Mesodermal cell (in vitro differentiated cells): ENCODE measurements at regions not wholly inside any gene's neighbourhood (a gene's known extent, or its start where the extent isn't known, plus 50 kb on each side); places are given as distances from the start of the nearest gene placed in this dataset.
A peak's percentile ranks its signal among the peaks of the same experiment; 100 is the strongest.

Experiments used
- H3K27ac ChIP-seq: 2 replicates; pipeline ENCODE4 v1.7.0; 2013; ENCODE audit warnings: mild to moderate bottlenecking, low read depth, low read length, moderate library complexity; ENCODE audit not compliant: severe bottlenecking
- H3K36me3 ChIP-seq: 2 replicates; pipeline ENCODE4 v1.7.1; 2013; ENCODE audit warnings: mild to moderate bottlenecking, low read length, moderate library complexity; ENCODE audit not compliant: control insufficient read depth, insufficient read depth
- H3K4me1 ChIP-seq: one replicate; pipeline ENCODE4 v1.7.1; 2013; ENCODE audit warnings: mild to moderate bottlenecking, low read length; ENCODE audit not compliant: insufficient read depth, control insufficient read depth, poor library complexity, severe bottlenecking
- H3K4me3 ChIP-seq: 2 replicates; pipeline ENCODE4 v1.7.0; 2013; ENCODE audit warnings: low read length, control low read depth, mild to moderate bottlenecking; ENCODE audit not compliant: insufficient read depth, poor library complexity, severe bottlenecking; ENCODE audit errors: extremely low read depth
- H3K9me3 ChIP-seq: 2 replicates; pipeline ENCODE4 v1.7.1; 2013; ENCODE audit warnings: mild to moderate bottlenecking, low read length, moderate library complexity; ENCODE audit not compliant: control insufficient read depth
- WGBS, 2 experiments: methylation state at CpG; one replicate each; pipeline ENCODE4 v1.1.5; 2013; ENCODE audit warnings: missing lambda C conversion rate in 2 of 2; ENCODE audit not compliant: insufficient coverage in 2 of 2; 5-methylcytosine and 5-hydroxymethylcytosine counted together

DNA sequence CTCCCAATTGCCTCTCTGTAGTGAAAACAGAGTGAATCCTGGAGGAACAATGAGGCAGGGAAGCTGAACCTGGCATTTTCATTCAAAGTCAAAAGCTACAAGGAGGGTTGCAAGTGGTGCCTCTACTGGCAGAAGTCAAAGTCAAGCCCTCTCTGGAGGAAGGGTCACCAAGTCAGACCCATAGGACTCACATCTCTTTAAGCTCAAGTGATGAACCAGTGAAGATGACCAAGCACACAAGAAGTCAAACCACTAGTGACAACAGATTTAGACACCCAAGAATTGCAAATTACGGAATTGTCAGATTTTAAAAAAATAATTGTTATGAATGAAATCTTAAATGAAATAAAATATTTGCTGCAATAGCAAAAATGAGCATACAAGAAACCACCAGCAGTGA, 81.1 kb upstream of the ATP1B1 start:
- H3K4me1 ChIP-seq, result no peaks in the 10 kb centered on the region
- no CpG with 5 or more reads among the region's 1 CpG for WGBS, 2 experiments
- no peak overlapping the region for H3K27ac ChIP-seq
- no peaks in the 10 kb centered on the region for H3K9me3 ChIP-seq
- no peaks in the 10 kb centered on the region for H3K36me3 ChIP-seq
- H3K4me3 ChIP-seq, result no peak overlapping the region

DNA sequence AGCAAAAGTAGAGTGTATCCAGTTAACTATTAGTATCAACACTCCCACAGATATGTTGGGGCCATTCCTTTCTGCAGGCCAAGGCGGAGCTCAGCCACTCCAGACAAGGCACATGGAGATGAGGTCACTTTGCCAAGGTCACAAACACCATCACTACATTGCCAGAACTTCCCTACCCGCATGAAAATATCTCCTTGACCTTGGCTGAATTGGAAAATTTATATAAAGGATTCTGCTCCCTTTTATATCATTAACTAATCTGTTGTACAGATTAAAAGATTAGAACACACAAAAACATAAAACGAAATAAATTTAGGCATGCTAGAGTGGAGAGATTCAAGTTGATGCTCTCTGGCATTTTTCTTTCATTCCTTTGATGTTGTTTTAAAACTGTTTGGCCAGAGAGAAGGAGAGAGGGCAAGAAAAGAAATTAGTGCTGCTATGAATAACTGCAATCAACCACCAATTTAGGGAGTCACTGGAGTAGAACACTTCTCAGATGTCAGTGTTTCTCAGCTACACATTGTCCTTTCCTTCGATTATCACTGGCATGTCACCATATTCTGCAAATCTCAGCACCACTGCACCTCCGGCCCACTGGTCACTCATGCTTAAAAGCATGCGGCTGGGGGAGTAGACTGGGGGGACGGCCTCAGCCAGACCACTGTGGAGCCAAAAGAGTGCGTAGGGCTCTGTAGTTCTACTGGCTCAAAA, 78.7 kb upstream of the ATP1B1 start:
- Histone ChIP-seq H3K4me1 (no peaks in the 10 kb centered on the region), H3K27ac (peak overlapping the region; percentile 47), H3K9me3 (no peaks in the 10 kb centered on the region), H3K4me3 (no peak overlapping the region), H3K36me3 (no peaks in the 10 kb centered on the region)
- WGBS, 2 experiments, result 86 to 93% methylated on average over 2 to 5 of the region's 8 CpGs

DNA sequence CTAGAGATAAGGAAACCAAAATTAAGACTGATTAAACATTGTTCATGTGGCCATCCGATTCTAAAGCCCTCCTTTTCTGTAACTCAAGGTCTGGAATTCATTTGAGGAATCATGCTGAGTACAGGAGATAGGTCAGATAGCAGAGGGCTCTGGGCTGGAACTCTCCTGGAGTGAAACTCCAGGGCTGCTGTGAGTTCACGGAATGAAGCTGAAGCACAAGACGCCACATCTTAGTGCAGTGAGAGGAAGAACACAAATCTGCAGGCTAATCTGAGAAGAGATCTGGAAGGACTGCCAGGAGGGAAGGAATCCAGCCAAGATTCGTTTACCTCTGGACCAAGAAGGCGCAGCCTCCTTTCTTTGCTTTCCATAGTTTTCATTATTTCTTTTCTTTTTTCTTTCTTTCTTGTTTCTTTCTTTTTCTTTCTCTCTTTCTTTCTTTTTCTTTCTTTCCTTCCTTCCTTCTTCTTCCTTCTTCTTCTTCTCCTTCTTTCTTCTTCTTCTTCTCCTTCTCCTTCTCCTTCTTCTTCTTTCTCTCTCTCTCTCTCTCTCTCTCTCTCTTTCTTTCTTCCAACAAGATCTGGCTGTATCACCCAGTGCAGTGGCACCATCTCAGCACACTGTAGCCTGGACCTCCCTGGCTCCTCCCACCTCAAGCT, 74.8 kb upstream of the ATP1B1 start:
- 57 to 65% methylated on average over 4 to 5 of the region's 5 CpGs for WGBS, 2 experiments
- Histone ChIP-seq H3K9me3 (no peaks in the 10 kb centered on the region), H3K4me3 (no peak overlapping the region), H3K4me1 (no peaks in the 10 kb centered on the region), H3K27ac (no peak overlapping the region), H3K36me3 (no peaks in the 10 kb centered on the region)

DNA sequence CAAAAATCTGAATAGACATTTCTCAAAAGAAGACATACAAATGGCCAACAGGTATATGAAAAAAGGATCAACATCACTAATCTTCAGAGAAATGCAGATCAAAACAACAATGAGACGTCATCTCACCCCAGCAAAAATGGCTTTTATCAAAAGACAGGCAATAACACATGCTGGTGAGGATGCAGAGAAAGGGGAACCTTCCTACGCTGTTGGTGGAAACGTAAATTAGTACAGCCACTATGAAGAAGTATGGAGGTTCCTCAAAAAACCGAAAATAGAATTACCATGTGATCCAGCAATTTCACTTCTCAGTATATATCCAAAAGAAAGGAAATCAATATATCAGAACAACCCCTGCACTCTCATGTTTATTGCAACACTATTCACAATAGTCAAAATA, 65.1 kb upstream of the ATP1B1 start:
- WGBS, 2 experiments, result 67 to 92% methylated on average over 1 to 2 of the region's 4 CpGs
- no peak overlapping the region for H3K4me3 ChIP-seq
- no peaks in the 10 kb centered on the region for H3K36me3 ChIP-seq
- no peaks in the 10 kb centered on the region for H3K4me1 ChIP-seq
- no peaks in the 10 kb centered on the region for H3K9me3 ChIP-seq
- no peak overlapping the region for H3K27ac ChIP-seq

DNA sequence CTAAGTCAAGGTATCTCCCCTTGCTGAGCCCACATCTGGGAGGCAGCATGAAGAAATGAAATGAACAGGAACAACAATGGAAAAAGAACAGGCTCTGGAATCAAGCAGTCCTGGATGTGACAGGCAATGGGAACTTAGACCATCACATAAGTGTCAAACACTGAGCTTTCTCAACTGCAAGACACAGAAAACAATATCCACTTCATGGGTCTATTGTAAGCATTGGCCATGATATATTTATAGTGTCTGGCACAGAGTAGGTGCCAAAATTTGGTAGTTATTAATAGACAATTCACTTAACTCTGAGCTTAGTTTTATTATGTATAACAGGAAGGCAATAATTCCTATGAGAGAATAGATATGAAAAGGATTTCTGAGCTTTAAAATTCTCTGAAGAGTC, 64.1 kb upstream of the ATP1B1 start:
- Histone ChIP-seq H3K4me3 (no peak overlapping the region), H3K4me1 (no peaks in the 10 kb centered on the region), H3K9me3 (no peaks in the 10 kb centered on the region), H3K27ac (no peak overlapping the region), H3K36me3 (no peaks in the 10 kb centered on the region)

DNA sequence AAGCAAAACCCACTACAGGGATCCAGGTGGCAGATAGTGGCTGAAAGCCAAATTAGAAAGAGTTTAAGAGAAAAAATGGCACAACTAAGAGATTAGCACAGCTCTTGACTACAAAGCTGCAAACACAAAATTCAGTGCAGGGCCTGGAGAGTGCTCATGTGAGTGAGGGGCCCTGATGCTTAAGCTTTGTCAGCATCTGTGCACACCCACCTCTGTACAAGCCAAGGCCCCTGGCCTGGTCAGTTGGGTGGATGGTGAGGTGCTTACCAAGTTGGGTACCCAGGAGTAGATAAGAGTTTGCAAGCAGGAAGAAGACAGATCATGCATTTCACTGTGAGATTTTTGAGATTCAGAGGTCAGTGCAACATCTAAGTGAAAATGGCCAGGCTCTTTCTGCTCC, 62.7 kb upstream of the ATP1B1 start:
- Histone ChIP-seq H3K4me3 (no peak overlapping the region), H3K36me3 (no peaks in the 10 kb centered on the region), H3K27ac (no peak overlapping the region), H3K9me3 (no peaks in the 10 kb centered on the region), H3K4me1 (no peaks in the 10 kb centered on the region)

DNA sequence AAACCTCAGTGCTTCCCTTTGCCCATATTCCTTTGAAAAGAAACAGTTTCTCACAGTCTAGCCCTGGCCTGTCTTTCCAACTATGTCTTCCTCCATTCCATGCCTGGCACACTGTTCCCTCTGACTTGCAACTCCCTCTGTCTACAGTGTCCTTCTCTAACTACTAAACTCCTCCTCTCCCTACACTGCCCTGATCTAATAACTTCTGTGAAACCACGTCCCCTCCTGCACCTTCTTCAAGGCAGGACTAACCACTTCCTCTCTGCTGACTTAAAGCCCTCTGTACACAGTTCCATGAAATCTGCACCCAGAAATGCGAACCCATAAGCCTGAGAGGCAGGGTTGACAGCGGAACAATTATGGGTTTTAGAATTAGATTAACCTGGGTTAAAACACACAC, 62.2 kb upstream of the ATP1B1 start:
- no peaks in the 10 kb centered on the region for H3K9me3 ChIP-seq
- no peak overlapping the region for H3K27ac ChIP-seq
- 50 to 100% methylated on average over 1 of the region's 3 CpGs for WGBS, 2 experiments
- no peaks in the 10 kb centered on the region for H3K36me3 ChIP-seq
- H3K4me1 ChIP-seq, result no peaks in the 10 kb centered on the region
- no peak overlapping the region for H3K4me3 ChIP-seq

DNA sequence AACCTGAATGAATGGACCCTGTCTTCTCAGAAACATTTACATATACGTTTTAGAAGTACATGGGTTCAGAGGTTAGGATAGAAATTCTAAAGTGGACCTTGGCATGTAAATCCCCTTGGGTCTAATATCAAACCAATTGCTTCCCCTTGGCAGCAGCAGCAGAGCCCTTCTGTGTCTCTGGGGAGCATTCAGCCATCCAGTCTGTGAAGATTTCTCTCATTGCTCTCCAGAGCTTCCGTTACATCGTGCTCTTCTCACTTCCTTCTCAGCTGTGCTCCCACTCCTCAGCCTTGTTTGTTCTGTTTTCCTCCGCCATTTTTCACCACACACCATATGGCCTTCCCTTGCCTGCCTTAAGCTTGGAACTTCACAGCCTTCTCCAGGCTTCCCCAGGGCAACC, 61.5 kb upstream of the ATP1B1 start:
- H3K9me3 ChIP-seq, result no peaks in the 10 kb centered on the region
- H3K27ac ChIP-seq, result no peak overlapping the region
- WGBS, 2 experiments, result 82 to 86% methylated on average over 3 of the region's 4 CpGs
- no peaks in the 10 kb centered on the region for H3K4me1 ChIP-seq
- no peak overlapping the region for H3K4me3 ChIP-seq
- no peaks in the 10 kb centered on the region for H3K36me3 ChIP-seq

DNA sequence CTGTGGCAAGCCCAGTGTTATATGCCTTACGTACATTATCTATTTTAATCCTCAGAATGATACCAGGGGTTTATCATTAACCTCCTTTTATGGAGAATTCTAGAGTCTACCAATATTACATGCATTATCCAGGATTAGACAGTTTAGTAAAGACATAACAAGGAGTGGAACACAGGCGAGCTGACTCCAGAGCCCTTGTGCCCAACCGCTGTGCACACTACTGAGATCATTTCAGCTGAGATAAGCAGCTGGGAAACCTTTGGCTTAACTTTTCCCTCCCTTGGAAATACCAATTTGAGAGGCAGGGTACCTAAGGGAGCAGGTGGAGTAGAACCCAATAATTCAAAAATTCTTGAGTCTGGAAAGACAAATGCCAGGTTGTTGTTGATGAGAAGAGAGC, 59.8 kb upstream of the ATP1B1 start:
- 79 to 95% methylated on average over 2 to 3 of the region's 3 CpGs for WGBS, 2 experiments

DNA sequence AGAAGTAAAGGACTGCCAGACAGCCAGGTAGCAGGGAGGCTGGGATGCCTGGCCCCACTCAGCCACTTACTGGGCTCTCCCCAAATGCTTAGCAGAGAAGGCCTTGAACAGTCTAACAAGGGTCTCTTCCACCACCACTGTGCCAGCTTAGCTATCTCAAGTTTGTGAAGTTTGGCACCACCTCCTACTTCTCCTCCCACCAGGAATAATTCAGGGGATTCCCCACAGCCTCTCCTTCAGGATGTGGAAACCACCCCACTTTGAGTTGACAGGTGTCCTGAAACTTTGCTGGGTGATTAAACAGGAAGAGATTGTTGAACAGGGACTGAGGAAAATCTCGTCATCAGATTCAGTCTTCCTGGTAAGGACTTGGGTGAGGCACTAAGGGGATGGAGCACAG, 59.4 kb upstream of the ATP1B1 start:
- Histone ChIP-seq H3K4me1 (no peaks in the 10 kb centered on the region), H3K4me3 (no peak overlapping the region), H3K9me3 (no peaks in the 10 kb centered on the region), H3K36me3 (no peaks in the 10 kb centered on the region), H3K27ac (no peak overlapping the region)
- 71 to 79% methylated on average over 1 of the region's 1 CpG for WGBS, 2 experiments

More for the DNA sequence above, 59.8 kb upstream of the ATP1B1 start:
- Histone ChIP-seq H3K9me3 (no peaks in the 10 kb centered on the region), H3K27ac (no peak overlapping the region), H3K36me3 (no peaks in the 10 kb centered on the region), H3K4me3 (no peak overlapping the region), H3K4me1 (no peaks in the 10 kb centered on the region)

DNA sequence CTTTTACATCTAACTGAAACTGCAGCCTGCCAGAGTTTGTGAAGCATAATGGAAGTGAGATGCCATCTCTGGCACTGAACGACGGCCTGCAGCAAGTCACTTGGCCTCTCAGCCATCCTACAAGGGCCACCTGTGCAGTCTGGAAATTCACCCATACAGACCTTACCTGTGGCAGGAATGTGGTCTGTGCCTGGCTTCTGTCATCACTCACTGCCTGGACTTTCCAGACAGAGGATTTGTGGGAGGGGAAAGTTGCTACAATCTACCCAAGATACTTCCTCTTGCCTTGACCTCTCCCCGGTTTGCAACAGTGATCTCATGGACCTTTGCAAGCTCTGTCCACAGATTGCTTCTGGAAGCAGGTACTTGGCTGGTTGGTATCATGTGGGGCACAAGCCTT, 58.4 kb upstream of the ATP1B1 start:
- no peaks in the 10 kb centered on the region for H3K9me3 ChIP-seq
- 80 to 85% methylated on average over 1 to 3 of the region's 3 CpGs for WGBS, 2 experiments
- H3K27ac ChIP-seq, result no peak overlapping the region
- H3K4me3 ChIP-seq, result no peak overlapping the region
- no peaks in the 10 kb centered on the region for H3K36me3 ChIP-seq
- no peaks in the 10 kb centered on the region for H3K4me1 ChIP-seq
